ENCODE measurements at regions not wholly inside any gene's neighbourhood (a gene's known extent, or its start where the extent isn't known, plus 50 kb on each side); places are given as distances from the start of the nearest gene placed in this dataset.
"Not testable (repeated sequence)": the region's sequence is repeated elsewhere in the genome, so short reads cannot be mapped to it uniquely, and the experiment has no call there.

- no peak for DNase-seq
Measured at GRCh38 chr17:51347851-51348584, 87.7 kb downstream of the UTP18 start.

- DNase-seq = no peak
Measured at GRCh38 chr17:51351080-51351479, 90.7 kb downstream of the UTP18 start.

DNA sequence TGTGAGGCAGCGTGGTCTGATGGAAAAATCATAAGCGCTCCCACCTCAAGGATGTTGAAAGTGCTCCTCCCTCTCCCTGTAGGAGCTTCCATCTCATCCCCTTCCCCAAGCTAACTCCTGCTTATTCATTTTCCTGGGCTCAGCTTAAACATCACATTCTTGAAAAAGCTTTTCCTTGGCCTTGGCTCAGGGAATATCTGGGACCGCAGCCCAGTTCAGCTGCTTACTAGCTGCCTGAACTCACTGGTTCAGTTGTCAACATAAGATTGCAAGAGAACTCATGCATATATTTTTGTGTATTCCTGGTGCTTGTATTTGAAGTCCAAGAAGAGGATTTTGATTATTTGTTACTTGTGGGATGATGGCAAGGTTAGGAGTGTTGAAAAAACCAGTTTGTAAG is 91.5 kb downstream of the UTP18 start:
- DNase-seq = no peak

DNA sequence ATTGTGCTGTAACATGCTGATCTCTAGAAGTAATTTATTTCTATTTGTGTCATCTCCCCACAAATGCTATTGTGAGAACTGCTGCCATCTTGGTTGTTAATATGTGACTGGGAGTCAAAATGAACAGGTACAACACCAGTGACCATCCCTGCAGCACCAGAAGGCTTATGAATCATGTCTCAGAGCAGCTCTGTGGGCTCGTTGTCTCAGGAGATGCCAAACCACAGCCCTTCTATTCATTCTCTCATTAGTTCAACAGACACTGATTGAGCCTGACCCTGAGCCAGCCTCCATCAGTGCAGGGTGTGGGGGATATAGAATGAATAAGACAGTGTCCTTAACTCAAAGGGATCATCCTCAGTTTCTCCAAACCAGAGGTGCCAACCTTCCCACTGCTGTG is 92.5 kb downstream of the UTP18 start:
- no peak for DNase-seq

DNA sequence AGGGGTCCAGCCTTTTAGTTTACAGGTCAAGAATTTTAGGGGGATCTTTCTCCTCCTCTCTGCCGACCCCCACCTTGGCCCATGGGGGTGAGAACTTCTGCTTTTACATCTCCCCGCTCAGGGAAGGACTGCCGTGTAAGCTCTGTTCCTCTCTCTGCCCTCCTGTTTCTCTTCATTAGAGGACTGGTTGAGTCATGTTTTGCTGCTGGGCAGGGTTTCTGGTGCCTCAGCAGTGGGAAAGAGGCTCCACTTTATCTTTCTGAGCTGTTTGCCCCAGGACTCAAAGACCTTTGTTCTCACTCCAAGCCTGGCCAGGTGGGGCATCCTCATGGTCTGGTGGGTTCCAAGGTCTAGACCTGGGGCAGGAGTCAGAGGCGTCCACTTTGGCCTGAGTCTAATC is 93.0 kb downstream of the UTP18 start:
- no peak for DNase-seq

DNA sequence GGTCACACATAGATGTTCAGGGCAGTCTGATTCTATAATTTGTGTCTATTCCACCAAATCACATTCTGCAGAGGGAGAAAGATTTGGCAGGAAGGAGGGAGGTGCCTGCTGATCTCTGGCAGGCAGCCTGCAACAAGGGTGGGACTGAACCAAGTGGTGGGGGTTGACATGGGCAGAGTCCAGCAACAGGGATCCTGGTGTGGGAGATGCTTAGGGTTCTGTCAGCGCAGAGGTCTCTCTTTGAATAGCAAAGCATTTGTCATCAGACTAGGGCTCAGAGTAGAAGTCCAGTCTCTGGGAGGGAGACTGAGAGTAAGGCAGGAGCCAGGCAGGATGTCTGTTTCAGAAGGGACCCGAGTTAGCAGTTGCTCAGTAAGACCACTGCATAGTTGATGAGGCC is 94.6 kb downstream of the UTP18 start:
- DNase-seq = no peak

DNA sequence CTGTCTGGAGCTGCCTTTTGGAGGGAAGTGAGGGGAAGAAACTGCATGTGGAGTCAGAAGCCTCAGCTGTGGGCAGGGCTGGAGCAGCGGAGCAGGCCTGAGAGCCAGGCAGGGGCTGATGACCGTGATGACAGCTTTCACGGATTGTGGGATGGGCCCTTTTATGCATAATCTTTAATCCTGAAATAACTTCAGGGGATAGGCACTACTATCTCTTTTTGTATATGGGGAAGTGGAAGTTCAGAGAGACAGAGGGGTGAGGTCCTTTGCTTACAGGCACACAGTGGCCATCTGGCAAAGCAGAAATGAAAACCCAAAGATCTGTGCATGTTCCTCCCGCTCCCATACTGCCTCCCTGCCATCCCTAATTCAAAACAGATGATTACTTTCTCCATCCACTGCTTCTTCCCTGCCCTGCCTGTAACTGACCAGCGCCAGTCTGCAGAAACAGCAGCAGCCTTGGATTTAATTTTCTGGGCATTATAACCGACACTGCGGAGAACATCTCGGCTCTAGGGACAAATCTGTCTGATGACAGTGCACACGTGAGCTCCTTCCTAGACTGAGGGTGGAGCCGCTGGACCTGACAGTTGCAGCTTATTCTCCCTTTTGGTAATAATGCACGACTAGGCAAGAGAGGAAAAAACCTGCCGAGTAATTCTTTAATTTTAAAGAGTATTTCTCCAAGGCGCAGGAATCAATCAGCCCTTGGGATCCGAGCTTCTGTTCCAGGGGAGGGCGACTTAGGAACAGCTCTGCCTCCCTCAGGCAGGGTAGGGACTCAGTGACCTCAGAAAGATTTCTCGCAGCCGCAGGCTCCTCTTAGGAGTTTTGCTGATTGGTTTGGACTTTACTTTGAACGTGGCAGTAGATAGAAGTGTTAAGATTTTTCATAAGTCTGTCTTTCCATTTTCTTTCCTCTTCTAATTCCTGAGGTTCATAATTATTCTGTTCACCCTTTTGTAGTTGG is 95.4 kb downstream of the UTP18 start:
- DNase-seq = no peak

DNA sequence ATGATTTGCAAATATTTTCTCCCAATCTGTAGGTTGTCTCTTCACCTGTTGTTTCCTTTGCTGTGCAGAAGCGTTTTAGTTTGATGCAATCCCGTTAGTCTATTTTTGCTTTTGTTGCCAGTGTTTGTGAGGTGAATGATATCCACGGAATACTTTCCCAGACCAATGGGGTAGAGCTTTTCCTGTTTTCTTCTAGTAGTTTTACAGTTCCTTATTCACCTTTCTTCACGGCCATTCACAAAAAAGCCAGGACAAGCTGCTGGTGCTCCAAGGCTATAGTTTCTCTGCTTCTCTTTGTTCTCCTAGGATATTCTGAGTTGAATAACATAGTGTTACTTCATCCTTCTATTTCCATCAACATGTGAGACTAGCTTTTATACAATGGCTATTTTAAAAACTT is 98.7 kb downstream of the UTP18 start:
- DNase-seq = no peak

GRCh38 chr17:51362811-51363585 is 102.7 kb downstream of the UTP18 start:
- no peak for DNase-seq

GRCh38 chr17:51365090-51365489 is 104.7 kb downstream of the UTP18 start:
- no peak for DNase-seq

DNA sequence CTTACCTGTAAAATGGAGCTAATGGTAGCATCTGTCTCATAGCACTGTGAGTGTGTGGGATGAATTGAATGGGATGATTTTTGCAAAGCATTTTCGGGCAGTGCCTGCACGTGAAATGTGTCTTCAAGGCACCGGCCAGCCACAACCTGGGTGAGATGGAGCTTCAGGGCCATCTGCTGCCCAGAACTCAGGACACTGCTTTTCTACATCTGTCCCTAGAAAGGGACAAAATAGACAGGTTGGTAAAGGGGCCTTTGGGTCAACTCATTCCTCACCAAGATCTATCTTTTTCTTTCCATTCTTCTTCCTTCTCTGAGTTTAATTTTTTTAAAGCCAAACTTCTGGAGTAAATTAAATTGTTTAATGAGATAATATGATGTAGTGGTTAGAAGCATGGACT is 106.5 kb downstream of the UTP18 start:
- no peak for DNase-seq

DNA sequence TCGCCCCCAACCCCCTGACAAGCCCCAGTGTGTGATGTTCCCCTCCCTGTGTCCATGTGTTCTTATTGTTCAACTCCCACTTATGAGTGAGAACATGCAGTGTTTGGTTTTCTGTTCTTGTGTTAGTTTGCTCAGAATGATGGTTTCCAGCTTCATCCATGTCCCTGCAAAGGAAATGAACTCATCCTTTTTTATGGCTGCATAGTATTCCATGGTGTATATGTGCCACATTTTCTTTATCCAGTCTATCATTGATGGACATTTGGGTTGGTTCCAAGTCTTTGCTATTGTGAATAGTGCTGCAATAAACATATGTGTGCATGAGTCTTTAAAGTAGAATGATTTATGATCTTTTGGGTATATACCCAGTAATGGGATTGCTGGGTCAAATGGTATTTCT is 107.5 kb downstream of the UTP18 start:
- DNase-seq = not testable (repeated sequence)

DNA sequence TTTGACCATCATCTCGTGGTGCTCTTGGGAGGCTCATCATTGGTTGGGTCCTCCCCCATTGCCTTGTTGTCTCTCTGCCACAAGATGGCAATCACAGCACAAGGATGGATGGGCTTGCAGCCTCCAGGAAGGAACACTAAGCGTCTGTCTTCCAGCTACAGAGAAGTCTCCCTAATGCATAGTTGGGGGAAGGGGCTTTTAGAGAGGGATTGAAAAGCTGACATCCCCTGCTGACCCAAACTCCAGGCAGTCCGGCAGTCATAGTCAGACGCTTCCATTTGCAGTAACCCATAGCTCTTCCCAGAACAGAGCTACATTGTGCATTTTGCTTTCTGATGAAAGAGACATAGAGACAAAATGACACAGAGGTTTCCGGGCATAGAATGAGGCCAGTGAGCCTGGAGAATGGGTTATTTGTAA is 111.4 kb downstream of the UTP18 start:
- peak; percentile 4 for DNase-seq

DNA sequence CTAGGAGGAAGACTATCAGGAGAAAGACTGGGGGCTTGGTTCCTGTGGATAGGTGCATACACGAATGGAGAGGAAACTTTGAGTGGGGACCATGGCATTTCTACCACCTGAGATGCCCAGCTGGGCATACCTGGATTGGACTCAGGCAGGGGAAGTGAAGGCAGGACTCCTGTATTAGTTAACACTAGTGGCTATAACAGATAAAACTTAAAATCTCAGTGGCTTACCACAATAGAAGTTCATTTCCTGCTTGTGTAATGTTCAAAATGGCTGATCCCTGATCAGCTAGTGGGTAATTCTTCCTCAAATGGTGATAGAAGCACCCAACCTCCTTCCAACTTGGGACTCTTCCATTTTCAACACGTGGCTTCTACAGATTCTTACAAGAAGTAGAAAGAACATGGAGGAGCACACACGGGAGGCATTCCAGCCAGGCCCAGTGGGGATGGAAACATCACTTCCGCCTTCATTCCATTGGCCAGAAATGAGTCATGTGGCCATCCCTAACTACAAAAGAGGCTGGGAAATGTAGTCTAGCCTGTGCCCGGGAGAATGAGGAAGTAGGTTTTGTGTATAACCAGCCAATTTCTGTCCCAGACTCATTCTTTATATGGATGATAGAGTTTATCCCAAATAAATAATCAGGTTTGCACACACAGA is 112.1 kb downstream of the UTP18 start:
- peak; percentile 71 for DNase-seq

DNA sequence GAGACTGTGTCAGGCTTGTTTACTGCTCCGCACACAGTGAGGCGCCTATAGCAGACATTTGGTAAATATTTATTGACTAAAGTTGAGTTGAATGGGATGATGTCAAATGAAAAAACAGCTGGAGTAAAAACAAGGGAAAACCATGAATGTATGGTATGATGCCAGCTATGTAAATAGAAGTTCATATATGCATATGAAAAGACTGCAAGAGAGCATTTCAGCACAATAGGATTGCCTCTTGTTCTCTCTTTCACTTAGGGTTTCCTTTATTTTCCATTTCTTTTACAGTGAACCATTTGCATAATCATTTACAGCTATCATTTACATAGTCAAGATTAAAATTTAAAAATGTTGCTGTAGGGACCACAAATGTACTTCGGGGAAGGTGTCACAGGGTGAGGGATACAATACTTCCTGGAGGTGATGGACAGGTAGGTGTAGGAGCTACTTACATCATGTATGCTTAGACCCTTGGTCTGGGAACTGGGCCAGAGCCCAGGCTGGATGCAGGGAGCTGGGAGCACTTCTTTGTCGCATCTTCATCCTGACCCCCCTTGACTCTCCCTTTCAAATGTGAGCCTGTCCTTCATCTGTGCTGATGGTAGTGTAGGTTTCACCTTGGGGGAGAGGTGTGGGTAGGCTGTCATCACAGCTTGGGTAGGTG is 113.3 kb downstream of the UTP18 start:
- no peak for DNase-seq

DNA sequence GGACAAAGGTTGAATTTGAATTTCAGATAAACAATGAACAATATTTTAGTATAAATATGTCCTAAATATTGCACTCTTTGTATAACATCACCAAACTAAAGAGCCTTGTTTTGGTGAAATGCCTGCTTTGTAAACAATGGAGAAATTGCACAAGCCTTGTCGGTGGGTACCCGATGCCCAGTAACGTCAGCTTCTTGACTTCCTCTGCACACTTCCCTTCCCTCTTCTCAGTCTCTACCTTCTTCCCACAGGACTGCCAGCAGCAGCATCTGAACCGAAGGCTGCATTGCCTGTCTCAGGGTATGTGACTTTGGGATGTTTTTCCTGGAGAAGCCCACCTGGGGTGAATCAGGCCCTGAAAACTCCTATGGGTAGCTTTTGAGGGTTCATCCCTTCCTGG is 113.9 kb downstream of the UTP18 start:
- no peak for DNase-seq

DNA sequence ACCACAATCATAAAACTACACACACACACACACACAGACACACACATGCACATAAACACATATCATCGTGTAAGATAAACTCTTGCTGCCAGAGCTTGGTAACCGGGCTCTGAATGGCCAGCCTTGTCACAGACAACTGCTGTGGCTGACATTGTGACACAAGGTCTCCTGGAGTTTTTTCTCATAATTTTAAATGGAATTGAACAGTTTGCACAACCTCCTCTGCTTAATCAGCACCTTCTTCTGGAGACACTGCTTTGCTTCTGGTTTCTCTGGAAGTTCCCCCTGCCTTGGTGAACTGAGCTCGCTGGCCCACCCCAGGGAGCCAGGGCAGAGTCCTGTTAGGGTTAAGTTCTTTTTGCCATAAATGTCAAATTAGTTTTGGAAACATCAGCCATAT is 115.4 kb downstream of the UTP18 start:
- DNase-seq = no peak

- no peak for DNase-seq
Measured at GRCh38 chr17:51376739-51377138, 116.4 kb downstream of the UTP18 start.

- DNase-seq = no peak
Measured at GRCh38 chr17:51381262-51381661, 120.9 kb downstream of the UTP18 start.

DNA sequence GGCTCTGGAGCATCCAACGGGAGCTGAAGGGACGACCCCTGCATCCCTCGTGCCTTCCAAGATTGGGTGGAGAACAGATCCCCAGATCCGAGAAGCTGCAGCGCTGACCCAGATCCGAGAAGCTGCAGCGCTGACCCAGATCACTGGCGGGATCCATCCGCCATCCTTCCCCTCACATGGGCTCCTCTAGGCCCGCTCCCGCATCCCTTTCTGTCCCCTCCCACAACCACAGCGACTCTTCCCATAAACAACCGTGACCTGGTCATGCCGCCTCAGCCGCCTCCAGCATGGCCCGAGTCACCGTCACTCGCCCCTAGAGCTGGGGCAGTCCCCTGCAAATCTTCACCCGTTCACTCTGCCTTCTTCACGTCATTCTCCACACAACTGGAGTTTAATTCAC is 124.9 kb downstream of the UTP18 start:
- no peak for DNase-seq

DNA sequence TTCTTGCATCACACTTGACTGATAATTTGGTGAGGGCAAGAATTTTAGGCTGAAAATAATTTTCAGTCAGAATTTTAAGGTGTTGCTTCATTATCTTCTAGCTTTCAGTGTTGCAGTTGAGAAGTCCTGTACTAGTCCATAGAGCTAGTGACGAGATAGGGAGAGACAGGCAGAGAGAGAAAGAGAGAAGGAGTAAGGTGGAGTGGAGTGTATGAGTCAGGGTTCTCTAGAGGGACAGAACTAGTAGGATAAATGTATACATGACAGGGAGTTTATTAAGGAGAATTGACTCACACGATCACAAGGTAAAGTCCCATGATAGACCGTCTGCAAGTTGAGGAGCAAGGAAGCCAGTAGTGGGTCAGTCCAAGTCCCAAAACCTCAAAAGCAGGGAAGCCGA is 127.2 kb downstream of the UTP18 start:
- DNase-seq = no peak

DNA sequence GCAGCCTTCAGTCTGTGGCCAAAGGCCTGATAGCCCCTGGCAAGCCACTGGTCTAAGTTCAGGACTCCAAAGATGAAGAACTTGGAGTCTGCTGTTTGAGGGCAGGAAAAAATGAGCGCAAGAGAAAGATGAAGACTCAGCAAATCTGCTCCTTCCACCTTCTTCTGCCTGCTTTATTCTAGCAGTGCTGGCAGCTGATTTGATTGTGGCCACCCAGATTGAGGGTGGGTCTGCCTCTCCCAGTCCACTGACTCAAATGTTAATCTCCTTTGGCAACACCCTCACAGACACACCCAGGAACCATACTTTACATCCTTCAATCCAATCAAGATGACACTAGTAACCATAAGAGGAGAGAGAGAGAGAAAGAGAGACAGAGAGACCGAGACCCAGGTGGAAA is 127.6 kb downstream of the UTP18 start:
- no peak for DNase-seq
